IMR-90 (cell line): ENCODE measurements at regions not wholly inside any gene's neighbourhood (a gene's known extent, or its start where the extent isn't known, plus 50 kb on each side); places are given as distances from the start of the nearest gene placed in this dataset.

Source experiments
- ATAC-seq: fragments of 200-7000 bp; cut with Tn5 transposase; 2 replicates; pipeline ENCODE4 v1.9.1; 2020; ENCODE audit warnings: low read depth, mild to moderate bottlenecking, moderate library complexity
- BruUV-seq: library from RNA; stranded (reverse); fragments of 400-500 nt; replicated peaks from 2 replicates; lab custom pipeline; 2021; lab: Mats Ljungman, UMichigan
- CTCF ChIA-PET: fragments of 300-600 bp; formaldehyde crosslinking; extraction: SDS; loops from one replicate; lab custom pipeline; 2021; ENCODE audit warnings: antibody characterized with exemption; lab: Yijun Ruan, JAX
- POLR2A ChIA-PET: fragments of 300-600 bp; sonication (Branson Sonifier 250); formaldehyde crosslinking; loops from one replicate; lab custom pipeline; 2022; ENCODE audit warnings: antibody characterized with exemption; ENCODE audit not compliant: unreplicated experiment; lab: Charles Lee
- DNase-seq: peaks from one replicate; pipeline ENCODE4 v3.0.0; 2013
- H2AFZ ChIP-seq: replicated peaks from 2 replicates; pipeline ENCODE3; 2013; ENCODE audit warnings: low read length, mild to moderate bottlenecking; ENCODE audit not compliant: poor library complexity
- H2AK5ac ChIP-seq: 2 replicates; pipeline ENCODE4 v1.6.1; 2013; ENCODE audit warnings: low read depth, low read length, inconsistent platforms
- H2AK9ac ChIP-seq: replicated peaks from 2 replicates; pipeline ENCODE3; 2013; ENCODE audit warnings: mild to moderate bottlenecking, low read depth, low read length, moderate library complexity; ENCODE audit not compliant: poor library complexity
- H2BK120ac ChIP-seq: 2 replicates; pipeline ENCODE4 v1.6.1; 2013; ENCODE audit warnings: low read depth, low read length, inconsistent platforms
- H2BK15ac ChIP-seq: 3 replicates; pipeline ENCODE4 v1.6.1; 2013; ENCODE audit warnings: low read depth, low read length, inconsistent platforms
- H2BK20ac ChIP-seq: 2 replicates; pipeline ENCODE4 v1.6.1; 2013; ENCODE audit warnings: low read depth, mild to moderate bottlenecking, inconsistent platforms, low read length, moderate library complexity
- H2BK5ac ChIP-seq: 2 replicates; pipeline ENCODE4 v1.6.1; 2013; ENCODE audit warnings: mild to moderate bottlenecking, low read depth, low read length, inconsistent platforms; ENCODE audit not compliant: poor library complexity, severe bottlenecking
- H3K14ac ChIP-seq: replicated peaks from 2 replicates; pipeline ENCODE4 v1.6.1; 2013; ENCODE audit warnings: low read depth, low read length, inconsistent platforms
- H3K18ac ChIP-seq: 2 replicates; pipeline ENCODE4 v1.6.1; 2013; ENCODE audit warnings: low read depth, low read length, control low read depth
- H3K23ac ChIP-seq: 2 replicates; pipeline ENCODE4 v1.6.1; 2013; ENCODE audit warnings: low read depth, low read length, inconsistent platforms
- H3K27ac ChIP-seq: 2 replicates; pipeline ENCODE4 v1.5.1; 2013; ENCODE audit warnings: mild to moderate bottlenecking, control low read depth, low read length; ENCODE audit not compliant: insufficient read depth
- H3K27me3 ChIP-seq: 2 replicates; pipeline ENCODE4 v1.6.1; 2013; ENCODE audit warnings: low read length; ENCODE audit not compliant: control insufficient read depth, insufficient read depth
- H3K36me3 ChIP-seq: 2 replicates; pipeline ENCODE4 v1.6.1; 2013; ENCODE audit warnings: low read length, mixed read lengths; ENCODE audit not compliant: control insufficient read depth, insufficient read depth
- H3K4ac ChIP-seq: 2 replicates; pipeline ENCODE4 v1.6.1; 2013; ENCODE audit warnings: low read depth, low read length, inconsistent platforms
- H3K4me1 ChIP-seq: 2 replicates; pipeline ENCODE4 v1.6.1; 2013; ENCODE audit warnings: low read length, mixed read lengths; ENCODE audit not compliant: control insufficient read depth, insufficient read depth
- H3K4me2 ChIP-seq: 2 replicates; pipeline ENCODE4 v1.6.1; 2013; ENCODE audit warnings: low read depth, mild to moderate bottlenecking, control low read depth, low read length, moderate library complexity
- H3K4me3 ChIP-seq: 2 replicates; pipeline ENCODE4 v1.5.1; 2013; ENCODE audit warnings: low read depth, mild to moderate bottlenecking, control low read depth, low read length, moderate library complexity; ENCODE audit not compliant: insufficient read depth
- H3K56ac ChIP-seq: 2 replicates; pipeline ENCODE4 v1.6.1; 2013; ENCODE audit warnings: low read length, inconsistent platforms; ENCODE audit not compliant: insufficient read depth; ENCODE audit errors: extremely low read depth
- H3K79me1 ChIP-seq, 2 experiments: 2 replicates each; pipeline ENCODE4 v1.6.1; 2013; ENCODE audit warnings: low read length in 2 of 2, inconsistent platforms in 1 of 2, low read depth in 1 of 2
- H3K9ac ChIP-seq: 2 replicates; pipeline ENCODE4 v1.6.1; 2013; ENCODE audit warnings: low read depth, low read length, control low read depth
- H3K9me1 ChIP-seq: 2 replicates; pipeline ENCODE4 v1.6.1; 2013; ENCODE audit warnings: low read length, inconsistent platforms; ENCODE audit not compliant: insufficient read depth
- H3K9me3 ChIP-seq: 2 replicates; pipeline ENCODE4 v1.6.1; 2013; ENCODE audit warnings: low read length; ENCODE audit not compliant: control insufficient read depth, insufficient read depth
- H4K20me1 ChIP-seq: 2 replicates; pipeline ENCODE4 v1.6.1; 2013; ENCODE audit warnings: low read length, inconsistent platforms; ENCODE audit not compliant: insufficient read depth
- H4K5ac ChIP-seq: 2 replicates; pipeline ENCODE4 v1.6.1; 2013; ENCODE audit warnings: mild to moderate bottlenecking, low read depth, low read length, control low read depth
- H4K8ac ChIP-seq, 2 experiments: 2 replicates each; pipeline ENCODE4 v1.6.1; 2013; ENCODE audit warnings: low read depth in 2 of 2, low read length in 2 of 2, control low read depth in 1 of 2, inconsistent platforms in 1 of 2
- H4K91ac ChIP-seq: 2 replicates; pipeline ENCODE4 v1.6.1; 2013; ENCODE audit warnings: low read depth, low read length, inconsistent platforms; ENCODE audit not compliant: insufficient read depth
- RCOR1 ChIP-seq: IDR thresholded peaks from 2 replicates; pipeline ENCODE4 v1.6.1; 2012; ENCODE audit warnings: mild to moderate bottlenecking, low read length, improper control_type of control experiment; ENCODE audit not compliant: insufficient replicate concordance
- WGBS, 2 experiments: methylation state at CpG; one replicate each; pipeline versions ENCODE4 v1.1.5 to v1.1.7; 2013; ENCODE audit warnings: missing lambda C conversion rate in 2 of 2; ENCODE audit not compliant: insufficient read length in 1 of 2; ENCODE audit errors: extremely low coverage in 2 of 2; 5-methylcytosine and 5-hydroxymethylcytosine counted together
- dilution Hi-C: fragments of 300-500 bp; cut with HindIII; formaldehyde crosslinking; loops from one replicate; pipeline ENCODE4 v1.14.3; 2018; ENCODE audit warnings: low sequenced_read_pairs; ENCODE audit not compliant: unreplicated experiment
- in situ Hi-C: fragments of 300-500 bp; cut with MboI; formaldehyde crosslinking; loops from 3 replicates; pipeline ENCODE4 v1.14.3; 2019; ENCODE audit warnings: low sequenced_read_pairs, inconsistent platforms, mixed read lengths
- intact Hi-C: fragments of 100-400 bp; cut with micrococcal nuclease; formaldehyde crosslinking; loops from 2 replicates; pipeline ENCODE4 v1.10.0; 2022
- TF ChIP-seq, protein P1 (sequence below): conservative IDR thresholded peaks from 2 replicates; pipeline ENCODE4 v1.5.1; 2012; ENCODE audit warnings: mild to moderate bottlenecking, low read depth, low read length, improper control_type of control experiment

DNA sequence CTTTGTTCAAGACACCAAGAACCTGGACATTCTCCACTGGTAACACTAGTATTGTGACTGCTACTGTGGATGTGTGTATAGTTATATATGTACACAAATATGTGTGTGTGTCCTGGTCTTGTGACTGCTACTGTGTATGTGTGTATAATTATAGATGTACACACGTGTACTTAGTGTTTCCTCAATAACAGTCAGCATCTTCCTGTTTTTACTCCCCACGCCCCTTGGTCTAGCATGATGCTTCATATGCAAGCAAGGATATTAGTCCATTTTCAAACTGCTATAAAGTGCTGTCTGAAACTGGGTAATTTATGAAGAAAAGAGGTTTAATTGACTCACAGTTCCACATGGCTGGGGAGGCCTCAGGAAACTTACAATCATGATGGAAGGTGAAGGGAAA is 802.7 kb downstream of the RNF144A start:
- no peak overlapping the region for H2BK120ac ChIP-seq
- H3K9me3 ChIP-seq: no peaks in the 10 kb centered on the region
- H2BK20ac ChIP-seq: no peak overlapping the region
- H3K9ac ChIP-seq: no peak overlapping the region
- H4K91ac ChIP-seq: no peak overlapping the region
- no peaks in the 10 kb centered on the region for H3K79me1 ChIP-seq
- in situ Hi-C loops (no loop called here), dilution Hi-C loops (no loop called here), intact Hi-C loops (no loop called here)
- no peaks in the 10 kb centered on the region for H3K36me3 ChIP-seq
- H3K23ac ChIP-seq: no peak overlapping the region
- H3K27me3 ChIP-seq: peaks cover 3% of the 10 kb centered on the region; the same call in 1 of the 2 replicates
- TF ChIP-seq, protein P1, sequence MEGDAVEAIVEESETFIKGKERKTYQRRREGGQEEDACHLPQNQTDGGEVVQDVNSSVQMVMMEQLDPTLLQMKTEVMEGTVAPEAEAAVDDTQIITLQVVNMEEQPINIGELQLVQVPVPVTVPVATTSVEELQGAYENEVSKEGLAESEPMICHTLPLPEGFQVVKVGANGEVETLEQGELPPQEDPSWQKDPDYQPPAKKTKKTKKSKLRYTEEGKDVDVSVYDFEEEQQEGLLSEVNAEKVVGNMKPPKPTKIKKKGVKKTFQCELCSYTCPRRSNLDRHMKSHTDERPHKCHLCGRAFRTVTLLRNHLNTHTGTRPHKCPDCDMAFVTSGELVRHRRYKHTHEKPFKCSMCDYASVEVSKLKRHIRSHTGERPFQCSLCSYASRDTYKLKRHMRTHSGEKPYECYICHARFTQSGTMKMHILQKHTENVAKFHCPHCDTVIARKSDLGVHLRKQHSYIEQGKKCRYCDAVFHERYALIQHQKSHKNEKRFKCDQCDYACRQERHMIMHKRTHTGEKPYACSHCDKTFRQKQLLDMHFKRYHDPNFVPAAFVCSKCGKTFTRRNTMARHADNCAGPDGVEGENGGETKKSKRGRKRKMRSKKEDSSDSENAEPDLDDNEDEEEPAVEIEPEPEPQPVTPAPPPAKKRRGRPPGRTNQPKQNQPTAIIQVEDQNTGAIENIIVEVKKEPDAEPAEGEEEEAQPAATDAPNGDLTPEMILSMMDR: no peak
- TF ChIP-seq RCOR1: no peak
- no peak overlapping the region for H3K56ac ChIP-seq
- no peaks in the 10 kb centered on the region for H4K20me1 ChIP-seq
- no peak overlapping the region for H4K5ac ChIP-seq
- ATAC-seq (no peak), DNase-seq (no peak)
- WGBS, 2 experiments: no CpG with 5 or more reads among the region's 2 CpGs
- no peak overlapping the region for H2AFZ ChIP-seq
- H4K8ac ChIP-seq: no peak overlapping the region
- H3K4me2 ChIP-seq: no peak overlapping the region
- POLR2A ChIA-PET: no interaction called here
- H3K14ac ChIP-seq: no peak overlapping the region
- H3K4me3 ChIP-seq: no peak overlapping the region
- no peak overlapping the region for H2AK5ac ChIP-seq
- BruUV-seq: no TSS peak
- no peak overlapping the region for H2AK9ac ChIP-seq
- H3K27ac ChIP-seq: no peak overlapping the region
- H3K4ac ChIP-seq: no peak overlapping the region
- H2BK15ac ChIP-seq: no peak overlapping the region
- no peak overlapping the region for H3K18ac ChIP-seq
- no peak overlapping the region for H2BK5ac ChIP-seq
- H3K9me1 ChIP-seq: no peaks in the 10 kb centered on the region
- H3K4me1 ChIP-seq: no peaks in the 10 kb centered on the region
- CTCF ChIA-PET: no interaction called here
